Gastroesophageal sphincter (tissue), 3 donors: ENCODE measurements at regions not wholly inside any gene's neighbourhood (a gene's known extent, or its start where the extent isn't known, plus 50 kb on each side); places are given as distances from the start of the nearest gene placed in this dataset.

Experiments used
- POLR2A ChIP-seq, 2 donors: fragments of 450-650 bp; IDR thresholded peaks; one replicate each; pipeline ENCODE4 v1.6.1; 2017; ENCODE audit warnings: antibody characterized with exemption in 2 of 2, mild to moderate bottlenecking in 2 of 2, moderate library complexity in 1 of 2
- POLR2AphosphoS5 ChIP-seq: sonication (generic); formaldehyde crosslinking; IDR thresholded peaks from one replicate; pipeline ENCODE4 v1.6.1; 2017; ENCODE audit warnings: antibody characterized with exemption
- TF ChIP-seq, protein P1 (sequence below), 4 experiments: fragments of 200-600 bp in 2 of 4; fragments of 450-650 bp in 2 of 4; sonication (generic) in 1 of 4; IDR thresholded peaks; one replicate each; pipeline ENCODE4 v1.5.1; 2017 to 2019; ENCODE audit warnings: antibody characterized with exemption in 4 of 4, mild to moderate bottlenecking in 2 of 4, moderate library complexity in 2 of 4

DNA sequence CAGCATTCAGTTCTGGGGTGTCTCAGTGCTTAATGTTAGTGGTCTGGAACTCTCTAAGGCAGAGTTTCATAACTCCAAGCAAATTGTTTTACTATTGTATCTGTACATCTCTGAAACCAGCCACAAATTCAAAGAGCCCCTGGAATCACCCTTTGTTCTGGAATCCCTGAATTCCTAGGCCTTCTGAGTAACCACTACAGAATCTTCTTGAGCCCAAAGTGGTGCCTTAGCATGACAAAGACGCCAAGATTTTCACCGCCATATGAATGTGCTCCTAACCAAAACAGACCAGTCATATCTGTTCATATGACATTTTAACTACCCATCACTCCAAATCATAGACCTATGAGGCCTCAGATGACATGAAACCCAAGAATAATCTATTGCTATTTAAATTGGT is 668.1 kb downstream of the EPHA4 start:
- TF ChIP-seq, protein P1, sequence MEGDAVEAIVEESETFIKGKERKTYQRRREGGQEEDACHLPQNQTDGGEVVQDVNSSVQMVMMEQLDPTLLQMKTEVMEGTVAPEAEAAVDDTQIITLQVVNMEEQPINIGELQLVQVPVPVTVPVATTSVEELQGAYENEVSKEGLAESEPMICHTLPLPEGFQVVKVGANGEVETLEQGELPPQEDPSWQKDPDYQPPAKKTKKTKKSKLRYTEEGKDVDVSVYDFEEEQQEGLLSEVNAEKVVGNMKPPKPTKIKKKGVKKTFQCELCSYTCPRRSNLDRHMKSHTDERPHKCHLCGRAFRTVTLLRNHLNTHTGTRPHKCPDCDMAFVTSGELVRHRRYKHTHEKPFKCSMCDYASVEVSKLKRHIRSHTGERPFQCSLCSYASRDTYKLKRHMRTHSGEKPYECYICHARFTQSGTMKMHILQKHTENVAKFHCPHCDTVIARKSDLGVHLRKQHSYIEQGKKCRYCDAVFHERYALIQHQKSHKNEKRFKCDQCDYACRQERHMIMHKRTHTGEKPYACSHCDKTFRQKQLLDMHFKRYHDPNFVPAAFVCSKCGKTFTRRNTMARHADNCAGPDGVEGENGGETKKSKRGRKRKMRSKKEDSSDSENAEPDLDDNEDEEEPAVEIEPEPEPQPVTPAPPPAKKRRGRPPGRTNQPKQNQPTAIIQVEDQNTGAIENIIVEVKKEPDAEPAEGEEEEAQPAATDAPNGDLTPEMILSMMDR (IDR thresholded peaks at IDR 0.05) = no peak
- TF ChIP-seq POLR2A (IDR thresholded peaks at IDR 0.05) (no peak), POLR2AphosphoS5 (no peak)
